ENCODE measurements at regions not wholly inside any gene's neighbourhood (a gene's known extent, or its start where the extent isn't known, plus 50 kb on each side); places are given as distances from the start of the nearest gene placed in this dataset.

GRCh38 chr16:72444696-72445095 is 272.7 kb upstream of the PMFBP1 start:
- DNase-seq: no peak

- DNase-seq: no peak
Observed at GRCh38 chr16:72443809-72444208, 271.9 kb upstream of the PMFBP1 start.

- DNase-seq: no peak
Observed at GRCh38 chr16:72442385-72443158, 270.6 kb upstream of the PMFBP1 start.

- DNase-seq: no peak
Observed at GRCh38 chr16:72437891-72438290, 265.9 kb upstream of the PMFBP1 start.

GRCh38 chr16:72434159-72434558 is 262.2 kb upstream of the PMFBP1 start:
- no peak for DNase-seq

GRCh38 chr16:72430121-72430520 is 258.2 kb upstream of the PMFBP1 start:
- DNase-seq: no peak

GRCh38 chr16:72429671-72430081 is 257.7 kb upstream of the PMFBP1 start:
- DNase-seq: no peak

- no peak for DNase-seq
Observed at GRCh38 chr16:72428681-72429376, 256.9 kb upstream of the PMFBP1 start.

GRCh38 chr16:72427783-72428331 is 255.9 kb upstream of the PMFBP1 start:
- DNase-seq: no peak

GRCh38 chr16:72427051-72427782 is 255.3 kb upstream of the PMFBP1 start:
- no peak for DNase-seq

GRCh38 chr16:72426386-72426785 is 254.4 kb upstream of the PMFBP1 start:
- DNase-seq: no peak

- DNase-seq: no peak
Observed at GRCh38 chr16:72425571-72426341, 253.8 kb upstream of the PMFBP1 start.

GRCh38 chr16:72424757-72425156 is 252.8 kb upstream of the PMFBP1 start:
- no peak for DNase-seq

- DNase-seq: no peak
Observed at GRCh38 chr16:72422308-72422897, 250.4 kb upstream of the PMFBP1 start.

GRCh38 chr16:72419638-72420037 is 247.7 kb upstream of the PMFBP1 start:
- no peak for DNase-seq

- no peak for DNase-seq
Observed at GRCh38 chr16:72415379-72415778, 243.4 kb upstream of the PMFBP1 start.

GRCh38 chr16:72410492-72410891 is 238.5 kb upstream of the PMFBP1 start:
- no peak for DNase-seq

GRCh38 chr16:72409423-72409822 is 237.5 kb upstream of the PMFBP1 start:
- DNase-seq: no peak

GRCh38 chr16:72406390-72406789 is 234.4 kb upstream of the PMFBP1 start:
- no peak for DNase-seq

GRCh38 chr16:72404299-72404698 is 232.3 kb upstream of the PMFBP1 start:
- DNase-seq: no peak

- no peak for DNase-seq
Observed at GRCh38 chr16:72401084-72401361, 229.1 kb upstream of the PMFBP1 start.

All from right hindlimb (tissue), 1 donor.